VCaP (cell line): ENCODE measurements at regions not wholly inside any gene's neighbourhood (a gene's known extent, or its start where the extent isn't known, plus 50 kb on each side); places are given as distances from the start of the nearest gene placed in this dataset.

Experiments
- H3K27ac ChIP-seq: fragments of 450-650 bp; 2 replicates; pipeline ENCODE4 v1.5.1; 2017
- CTCF ChIP-seq: fragments of 450-650 bp; conservative IDR thresholded peaks from 2 replicates; pipeline ENCODE4 v1.5.1; 2017; ENCODE audit warnings: mild to moderate bottlenecking, moderate library complexity

GRCh38 chr3:24867783-24868182, 373.1 kb upstream of the THRB start:
- H3K27ac ChIP-seq = no peak overlapping the region
- no peak for TF ChIP-seq CTCF

GRCh38 chr3:24881239-24881638, 386.6 kb upstream of the THRB start:
- no peak for TF ChIP-seq CTCF
- H3K27ac ChIP-seq = no peak overlapping the region

GRCh38 chr3:24886501-24886900, 391.9 kb upstream of the THRB start:
- H3K27ac ChIP-seq = no peak overlapping the region
- TF ChIP-seq CTCF = no peak

- no peak overlapping the region for H3K27ac ChIP-seq
- no peak for TF ChIP-seq CTCF
Measured at GRCh38 chr3:24890012-24890411, 395.4 kb upstream of the THRB start.

- no peak overlapping the region for H3K27ac ChIP-seq
- TF ChIP-seq CTCF = no peak
Measured at GRCh38 chr3:24899373-24899772, 404.7 kb upstream of the THRB start.

GRCh38 chr3:24899901-24900603, 405.4 kb upstream of the THRB start:
- H3K27ac ChIP-seq = no peak overlapping the region
- no peak for TF ChIP-seq CTCF

GRCh38 chr3:24905266-24905665, 410.6 kb upstream of the THRB start:
- H3K27ac ChIP-seq = no peak overlapping the region
- TF ChIP-seq CTCF = no peak
